ENCODE measurements at regions not wholly inside any gene's neighbourhood (a gene's known extent, or its start where the extent isn't known, plus 50 kb on each side); places are given as distances from the start of the nearest gene placed in this dataset.

GRCh38 chr7:25923741-25924460 is 228.1 kb upstream of the NFE2L3 start:
- no peak for TF ChIP-seq CTCF (conservative IDR thresholded peaks at IDR 0.05; ENCODE audit: low read depth, low read length)
- no peak for TF ChIP-seq EZH2 (IDR thresholded peaks at IDR 0.05; ENCODE audit: borderline replicate concordance, low read depth, low read length, poor library complexity, severe bottlenecking)
